ENCODE measurements at regions not wholly inside any gene's neighbourhood (a gene's known extent, or its start where the extent isn't known, plus 50 kb on each side); places are given as distances from the start of the nearest gene placed in this dataset.

DNA sequence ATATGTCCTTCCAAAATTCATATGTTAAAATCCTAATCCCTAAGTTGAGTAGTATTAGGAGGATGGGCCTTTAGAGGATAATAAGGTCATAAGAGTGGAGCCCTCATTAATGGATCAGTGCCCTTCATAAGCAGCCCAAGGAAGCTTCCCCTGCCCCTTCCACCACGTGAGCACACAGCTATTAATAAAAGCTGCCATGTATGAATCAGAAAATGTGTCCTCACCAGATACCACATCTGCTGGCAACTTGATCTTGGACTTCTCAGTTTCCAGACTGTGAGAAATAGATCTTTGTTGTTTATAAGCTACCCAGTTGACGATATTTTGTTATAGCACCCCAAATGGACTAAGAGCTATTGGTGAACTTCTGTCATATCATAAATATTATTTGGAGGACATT lies 207.7 kb upstream of the HDDC2 start:
- Histone ChIP-seq H3K9me3 (replicated peaks; ENCODE audit: control insufficient read depth, insufficient read depth, low read depth, low read length) (no peaks in the 10 kb centered on the region), H3K9me1 (ENCODE audit: control insufficient read depth, insufficient read depth, low read length) (no peaks in the 10 kb centered on the region), H3K27ac (ENCODE audit: extremely low read depth, low read depth, low read length) (no peak overlapping the region), H3K27me3 (ENCODE audit: control insufficient read depth in 2 of 2, insufficient read depth in 2 of 2, low read length in 2 of 2) (no peaks in the 10 kb centered on the region), H2AFZ (ENCODE audit: low read depth, low read length) (no peak overlapping the region), H3K4me2 (ENCODE audit: insufficient read depth, low read length) (no peak overlapping the region), H3K4me3 (no peak overlapping the region), H4K20me1 (replicated peaks; ENCODE audit: control insufficient read depth, insufficient read depth, low read length) (no peaks in the 10 kb centered on the region), H3K79me2 (ENCODE audit: control insufficient read depth, insufficient read depth, low read length) (no peaks in the 10 kb centered on the region), H3K36me3 (ENCODE audit: control insufficient read depth, insufficient read depth, low read length) (no peaks in the 10 kb centered on the region), H3K9ac (ENCODE audit: insufficient read depth in 1 of 2, low read depth in 2 of 2, low read length in 2 of 2) (no peak overlapping the region), H3K4me1 (replicated peaks in 1 of 2; ENCODE audit: control insufficient read depth in 2 of 2, insufficient read depth in 2 of 2, low read length in 2 of 2) (no peaks in the 10 kb centered on the region)
- FAIRE-seq (no peak), ATAC-seq (no peak), DNase-seq (ENCODE audit: extremely low read depth in 1 of 4, low spot score in 3 of 4) (no peak)
- in situ Hi-C loops (cut with MboI): no loop called here
- CTCF ChIA-PET (ENCODE audit: low intra/inter-chr PET ratio): no interaction called here
- WGBS (ENCODE audit: insufficient coverage, low coverage, missing lambda C conversion rate): 0% methylated on average over 2 of the region's 2 CpGs
- intact Hi-C loops (cut with micrococcal nuclease): no loop called here
- POLR2A ChIA-PET: no interaction called here
- TF ChIP-seq HNRNPL (IDR thresholded peaks at IDR 0.05; ENCODE audit: low read depth, low read length) (no peak), ARID1B (IDR thresholded peaks at IDR 0.05) (no peak), ZNF134 (CRISPR knock-in tag; conservative IDR thresholded peaks at IDR 0.05) (no peak), DACH1 (IDR thresholded peaks at IDR 0.05; ENCODE audit: partially characterized antibody) (no peak), POU5F1 (IDR thresholded peaks at IDR 0.05; ENCODE audit: borderline replicate concordance, low read depth, low read length, partially characterized antibody) (no peak), ESRRB (CRISPR knock-in tag; IDR thresholded peaks at IDR 0.05; ENCODE audit: borderline replicate concordance) (no peak), TOE1 (IDR thresholded peaks at IDR 0.05; ENCODE audit: borderline replicate concordance) (no peak), TOE1 (CRISPR knock-in tag; IDR thresholded peaks at IDR 0.05; ENCODE audit: borderline replicate concordance, low read depth) (no peak), CEBPB (tag; IDR thresholded peaks at IDR 0.05) (no peak), ZNF263 (CRISPR knock-in tag; IDR thresholded peaks at IDR 0.05; ENCODE audit: borderline replicate concordance) (no peak), ID3 (CRISPR knock-in tag; IDR thresholded peaks at IDR 0.05) (no peak), ID3 (tag; IDR thresholded peaks at IDR 0.05) (no peak), CGGBP1 (CRISPR knock-in tag; IDR thresholded peaks at IDR 0.05) (no peak), MCM5 (IDR thresholded peaks at IDR 0.05; ENCODE audit: low read depth) (no peak), FOXO4 (CRISPR knock-in tag; IDR thresholded peaks at IDR 0.05) (no peak), RBFOX2 (IDR thresholded peaks at IDR 0.05; ENCODE audit: low read depth, low read length) (no peak), RB1 (IDR thresholded peaks at IDR 0.05; ENCODE audit: low read depth) (no peak)
- TF ChIP-seq, protein P1, sequence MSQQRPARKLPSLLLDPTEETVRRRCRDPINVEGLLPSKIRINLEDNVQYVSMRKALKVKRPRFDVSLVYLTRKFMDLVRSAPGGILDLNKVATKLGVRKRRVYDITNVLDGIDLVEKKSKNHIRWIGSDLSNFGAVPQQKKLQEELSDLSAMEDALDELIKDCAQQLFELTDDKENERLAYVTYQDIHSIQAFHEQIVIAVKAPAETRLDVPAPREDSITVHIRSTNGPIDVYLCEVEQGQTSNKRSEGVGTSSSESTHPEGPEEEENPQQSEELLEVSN (IDR thresholded peaks at IDR 0.05; ENCODE audit: borderline replicate concordance in 1 of 2, extremely low read depth in 1 of 2, insufficient read depth in 1 of 2, insufficient read length in 1 of 2, low read depth in 1 of 2, low read length in 1 of 2, poor library complexity in 1 of 2, severe bottlenecking in 1 of 2): no peak
- BruUV-seq (replicated peaks): no TSS peak
